ENCODE measurements at regions not wholly inside any gene's neighbourhood (a gene's known extent, or its start where the extent isn't known, plus 50 kb on each side); places are given as distances from the start of the nearest gene placed in this dataset.

DNA sequence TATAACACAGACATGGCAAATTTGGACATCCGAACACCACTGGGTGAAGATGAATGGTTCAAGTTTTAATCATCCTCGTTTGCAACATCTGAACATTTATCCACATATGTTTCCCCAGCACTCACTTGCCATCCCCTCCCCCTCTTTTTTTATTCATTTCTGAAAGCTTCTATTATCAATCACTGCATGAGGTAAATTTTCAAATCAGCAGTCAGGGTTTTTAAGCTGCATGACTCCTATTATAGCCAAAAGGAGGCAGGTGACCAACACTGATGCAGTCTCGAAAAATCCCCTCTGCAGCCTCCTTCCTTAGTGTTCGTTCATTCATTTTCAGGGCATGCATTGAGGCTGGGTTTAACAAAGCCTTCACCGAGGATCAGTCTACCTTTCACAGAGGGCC is 530.8 kb upstream of the JARID2 start:
- DNase-seq (ENCODE audit: low spot score) = no peak
- Histone ChIP-seq H2AFZ (no peak overlapping the region), H4K20me1 (replicated peaks; ENCODE audit: insufficient read depth) (no peaks in the 10 kb centered on the region), H3K4me2 (no peak overlapping the region), H3K4me3 (no peak overlapping the region), H3F3A (replicated peaks; ENCODE audit: low read depth) (no peaks in the 10 kb centered on the region), H3K36me3 (ENCODE audit: insufficient read depth) (no peaks in the 10 kb centered on the region), H3K4me1 (ENCODE audit: insufficient read depth) (peaks cover 6% of the 10 kb centered on the region; the same call in 1 of the 2 replicates), H3K79me2 (replicated peaks; ENCODE audit: insufficient read depth) (no peaks in the 10 kb centered on the region), H3K9me2 (ENCODE audit: insufficient read depth) (no peaks in the 10 kb centered on the region), H3K27ac (ENCODE audit: low read depth) (no peak overlapping the region), H3K27me3 (ENCODE audit: insufficient read depth) (no peaks in the 10 kb centered on the region)
- Mint-ChIP-seq H3K27ac (no peak overlapping the region), H3K27me3 (ENCODE audit: insufficient read depth, low read depth, poor library complexity) (peaks cover 6% of the 10 kb centered on the region), H3K36me3 (ENCODE audit: low read depth) (peaks cover 11% of the 10 kb centered on the region), H3K4me3 (no peak overlapping the region), H3K9me3 (peaks cover 5% of the 10 kb centered on the region), H3K4me1 (peaks cover 20% of the 10 kb centered on the region)
- TF ChIP-seq EZH2phosphoT487 (IDR thresholded peaks at IDR 0.05; ENCODE audit: unreplicated experiment) (no peak), ZNF114 (CRISPR knock-in tag; IDR thresholded peaks at IDR 0.05) (no peak), POLR2AphosphoS5 (IDR thresholded peaks at IDR 0.05; ENCODE audit: low read depth) (no peak), EZH2 (IDR thresholded peaks at IDR 0.05; ENCODE audit: low read depth, unreplicated experiment) (no peak)
- TF ChIP-seq, protein P1, sequence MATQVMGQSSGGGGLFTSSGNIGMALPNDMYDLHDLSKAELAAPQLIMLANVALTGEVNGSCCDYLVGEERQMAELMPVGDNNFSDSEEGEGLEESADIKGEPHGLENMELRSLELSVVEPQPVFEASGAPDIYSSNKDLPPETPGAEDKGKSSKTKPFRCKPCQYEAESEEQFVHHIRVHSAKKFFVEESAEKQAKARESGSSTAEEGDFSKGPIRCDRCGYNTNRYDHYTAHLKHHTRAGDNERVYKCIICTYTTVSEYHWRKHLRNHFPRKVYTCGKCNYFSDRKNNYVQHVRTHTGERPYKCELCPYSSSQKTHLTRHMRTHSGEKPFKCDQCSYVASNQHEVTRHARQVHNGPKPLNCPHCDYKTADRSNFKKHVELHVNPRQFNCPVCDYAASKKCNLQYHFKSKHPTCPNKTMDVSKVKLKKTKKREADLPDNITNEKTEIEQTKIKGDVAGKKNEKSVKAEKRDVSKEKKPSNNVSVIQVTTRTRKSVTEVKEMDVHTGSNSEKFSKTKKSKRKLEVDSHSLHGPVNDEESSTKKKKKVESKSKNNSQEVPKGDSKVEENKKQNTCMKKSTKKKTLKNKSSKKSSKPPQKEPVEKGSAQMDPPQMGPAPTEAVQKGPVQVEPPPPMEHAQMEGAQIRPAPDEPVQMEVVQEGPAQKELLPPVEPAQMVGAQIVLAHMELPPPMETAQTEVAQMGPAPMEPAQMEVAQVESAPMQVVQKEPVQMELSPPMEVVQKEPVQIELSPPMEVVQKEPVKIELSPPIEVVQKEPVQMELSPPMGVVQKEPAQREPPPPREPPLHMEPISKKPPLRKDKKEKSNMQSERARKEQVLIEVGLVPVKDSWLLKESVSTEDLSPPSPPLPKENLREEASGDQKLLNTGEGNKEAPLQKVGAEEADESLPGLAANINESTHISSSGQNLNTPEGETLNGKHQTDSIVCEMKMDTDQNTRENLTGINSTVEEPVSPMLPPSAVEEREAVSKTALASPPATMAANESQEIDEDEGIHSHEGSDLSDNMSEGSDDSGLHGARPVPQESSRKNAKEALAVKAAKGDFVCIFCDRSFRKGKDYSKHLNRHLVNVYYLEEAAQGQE (IDR thresholded peaks at IDR 0.05; ENCODE audit: unreplicated experiment) = no peak
- no peak for ATAC-seq

DNA sequence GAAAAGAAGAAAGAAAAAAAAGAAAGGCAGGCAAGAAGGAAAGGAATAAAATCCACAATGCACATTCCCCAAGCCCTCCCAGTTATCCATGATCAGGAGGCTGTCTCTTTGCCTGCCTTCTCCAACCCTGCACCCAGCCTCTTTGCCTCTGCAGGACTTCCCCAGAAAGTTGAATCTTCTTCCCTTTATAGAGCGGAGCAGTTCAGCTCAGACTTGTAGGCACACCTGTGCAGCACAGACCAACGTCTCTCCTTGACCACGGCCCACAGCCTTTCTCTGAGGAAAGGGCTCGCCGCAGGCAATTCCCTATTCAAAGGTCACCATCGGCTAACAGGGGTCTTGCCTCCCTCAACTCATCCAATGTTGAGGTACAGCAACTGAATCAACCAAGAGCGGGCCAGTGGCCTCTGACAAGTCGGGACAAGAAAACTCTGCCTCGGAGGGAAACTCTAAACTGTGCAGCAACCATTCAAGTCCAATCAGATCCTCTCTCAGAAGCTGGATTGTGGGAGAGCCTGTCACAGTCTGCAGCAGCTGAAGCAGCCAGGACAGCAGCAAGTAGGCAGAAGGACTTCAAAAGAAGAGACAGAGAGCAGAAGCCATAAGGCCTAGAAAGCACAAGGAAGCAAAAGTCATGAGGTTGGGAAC is 529.2 kb upstream of the JARID2 start:
- no peak overlapping the region for H3K27ac Mint-ChIP-seq
- no peaks in the 10 kb centered on the region for H3F3A ChIP-seq (replicated peaks; ENCODE audit: low read depth)
- no peaks in the 10 kb centered on the region for H3K9me3 Mint-ChIP-seq
- ATAC-seq (no peak), DNase-seq (ENCODE audit: low spot score) (no peak)
- H3K27me3 ChIP-seq (ENCODE audit: insufficient read depth) = no peaks in the 10 kb centered on the region
- no peak overlapping the region for H3K4me3 ChIP-seq
- H4K20me1 ChIP-seq (replicated peaks; ENCODE audit: insufficient read depth) = no peaks in the 10 kb centered on the region
- TF ChIP-seq STAT1 (IDR thresholded peaks at IDR 0.05; ENCODE audit: unreplicated experiment) (no peak), NANOG (IDR thresholded peaks at IDR 0.05; ENCODE audit: borderline replicate concordance) (no peak), ZNF114 (CRISPR knock-in tag; IDR thresholded peaks at IDR 0.05) (no peak), EZH2 (IDR thresholded peaks at IDR 0.05; ENCODE audit: low read depth, unreplicated experiment) (no peak), JUNB (IDR thresholded peaks at IDR 0.05; ENCODE audit: unreplicated experiment) (no peak), POLR2AphosphoS5 (IDR thresholded peaks at IDR 0.05; ENCODE audit: low read depth) (no peak), EZH2phosphoT487 (IDR thresholded peaks at IDR 0.05; ENCODE audit: unreplicated experiment) (no peak), ZNF331 (CRISPR knock-in tag; IDR thresholded peaks at IDR 0.05; ENCODE audit: low read depth) (no peak)
- TF ChIP-seq, protein P2, sequence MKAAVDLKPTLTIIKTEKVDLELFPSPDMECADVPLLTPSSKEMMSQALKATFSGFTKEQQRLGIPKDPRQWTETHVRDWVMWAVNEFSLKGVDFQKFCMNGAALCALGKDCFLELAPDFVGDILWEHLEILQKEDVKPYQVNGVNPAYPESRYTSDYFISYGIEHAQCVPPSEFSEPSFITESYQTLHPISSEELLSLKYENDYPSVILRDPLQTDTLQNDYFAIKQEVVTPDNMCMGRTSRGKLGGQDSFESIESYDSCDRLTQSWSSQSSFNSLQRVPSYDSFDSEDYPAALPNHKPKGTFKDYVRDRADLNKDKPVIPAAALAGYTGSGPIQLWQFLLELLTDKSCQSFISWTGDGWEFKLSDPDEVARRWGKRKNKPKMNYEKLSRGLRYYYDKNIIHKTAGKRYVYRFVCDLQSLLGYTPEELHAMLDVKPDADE (IDR thresholded peaks at IDR 0.05) = no peak
- TF ChIP-seq, protein P3, sequence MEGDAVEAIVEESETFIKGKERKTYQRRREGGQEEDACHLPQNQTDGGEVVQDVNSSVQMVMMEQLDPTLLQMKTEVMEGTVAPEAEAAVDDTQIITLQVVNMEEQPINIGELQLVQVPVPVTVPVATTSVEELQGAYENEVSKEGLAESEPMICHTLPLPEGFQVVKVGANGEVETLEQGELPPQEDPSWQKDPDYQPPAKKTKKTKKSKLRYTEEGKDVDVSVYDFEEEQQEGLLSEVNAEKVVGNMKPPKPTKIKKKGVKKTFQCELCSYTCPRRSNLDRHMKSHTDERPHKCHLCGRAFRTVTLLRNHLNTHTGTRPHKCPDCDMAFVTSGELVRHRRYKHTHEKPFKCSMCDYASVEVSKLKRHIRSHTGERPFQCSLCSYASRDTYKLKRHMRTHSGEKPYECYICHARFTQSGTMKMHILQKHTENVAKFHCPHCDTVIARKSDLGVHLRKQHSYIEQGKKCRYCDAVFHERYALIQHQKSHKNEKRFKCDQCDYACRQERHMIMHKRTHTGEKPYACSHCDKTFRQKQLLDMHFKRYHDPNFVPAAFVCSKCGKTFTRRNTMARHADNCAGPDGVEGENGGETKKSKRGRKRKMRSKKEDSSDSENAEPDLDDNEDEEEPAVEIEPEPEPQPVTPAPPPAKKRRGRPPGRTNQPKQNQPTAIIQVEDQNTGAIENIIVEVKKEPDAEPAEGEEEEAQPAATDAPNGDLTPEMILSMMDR (conservative IDR thresholded peaks at IDR 0.05; ENCODE audit: low read depth in 2 of 2) = no peak
- no peak overlapping the region for H3K4me3 Mint-ChIP-seq
- peaks cover 26% of the 10 kb centered on the region for H3K4me1 Mint-ChIP-seq
- H3K4me2 ChIP-seq = no peak overlapping the region
- no peak overlapping the region for H2AFZ ChIP-seq
- H3K27me3 Mint-ChIP-seq (ENCODE audit: insufficient read depth, low read depth, poor library complexity) = peaks cover 3% of the 10 kb centered on the region
- H3K27ac ChIP-seq (ENCODE audit: low read depth) = no peak overlapping the region
- no peaks in the 10 kb centered on the region for H3K36me3 Mint-ChIP-seq (ENCODE audit: low read depth)
- no peaks in the 10 kb centered on the region for H3K9me2 ChIP-seq (ENCODE audit: insufficient read depth)
- H3K36me3 ChIP-seq (ENCODE audit: insufficient read depth) = no peaks in the 10 kb centered on the region
- H3K4me1 ChIP-seq (ENCODE audit: insufficient read depth) = peaks cover 6% of the 10 kb centered on the region
- H3K79me2 ChIP-seq (replicated peaks; ENCODE audit: insufficient read depth) = no peaks in the 10 kb centered on the region
